ENCODE measurements at regions not wholly inside any gene's neighbourhood (a gene's known extent, or its start where the extent isn't known, plus 50 kb on each side); places are given as distances from the start of the nearest gene placed in this dataset.
"Not testable (repeated sequence)": the region's sequence is repeated elsewhere in the genome, so short reads cannot be mapped to it uniquely, and the experiment has no call there.

GRCh38 chr7:75511-75910 is 116.9 kb upstream of the FAM20C start:
- H3K9me3 ChIP-seq (ENCODE audit: control insufficient read depth, insufficient read depth, low read length); H3K27me3 ChIP-seq (ENCODE audit: control insufficient read depth, insufficient read depth, low read length); H3K4me3 ChIP-seq (ENCODE audit: low read depth, low read length); H3K36me3 ChIP-seq (ENCODE audit: control insufficient read depth, insufficient read depth, low read length); H3K4me1 ChIP-seq (ENCODE audit: control insufficient read depth, insufficient read depth, low read length); DNase-seq (ENCODE audit: low read depth in 4 of 6, low spot score in 6 of 6); H3K27ac ChIP-seq (ENCODE audit: low read depth, low read length): not testable (repeated sequence)
- WGBS (ENCODE audit: insufficient coverage) = 70% methylated on average over 2 of the region's 13 CpGs

GRCh38 chr7:76202-76601 is 116.2 kb upstream of the FAM20C start:
- H3K4me1 ChIP-seq (ENCODE audit: control insufficient read depth, insufficient read depth, low read length); H3K36me3 ChIP-seq (ENCODE audit: control insufficient read depth, insufficient read depth, low read length); H3K27ac ChIP-seq (ENCODE audit: low read depth, low read length); H3K9me3 ChIP-seq (ENCODE audit: control insufficient read depth, insufficient read depth, low read length); H3K4me3 ChIP-seq (ENCODE audit: low read depth, low read length); H3K27me3 ChIP-seq (ENCODE audit: control insufficient read depth, insufficient read depth, low read length); DNase-seq (ENCODE audit: low read depth in 4 of 6, low spot score in 6 of 6): not testable (repeated sequence)
- no CpG with 5 or more reads among the region's 11 CpGs for WGBS (ENCODE audit: insufficient coverage)

GRCh38 chr7:76829-77395 is 115.5 kb upstream of the FAM20C start:
- H3K27me3 ChIP-seq (ENCODE audit: control insufficient read depth, insufficient read depth, low read length); H3K4me1 ChIP-seq (ENCODE audit: control insufficient read depth, insufficient read depth, low read length); H3K4me3 ChIP-seq (ENCODE audit: low read depth, low read length); H3K9me3 ChIP-seq (ENCODE audit: control insufficient read depth, insufficient read depth, low read length); DNase-seq (ENCODE audit: low read depth in 4 of 6, low spot score in 6 of 6); H3K27ac ChIP-seq (ENCODE audit: low read depth, low read length); H3K36me3 ChIP-seq (ENCODE audit: control insufficient read depth, insufficient read depth, low read length): not testable (repeated sequence)
- 81% methylated on average over 3 of the region's 11 CpGs for WGBS (ENCODE audit: insufficient coverage)

GRCh38 chr7:78862-79261 is 113.5 kb upstream of the FAM20C start:
- WGBS (ENCODE audit: insufficient coverage) = no CpG with 5 or more reads among the region's 7 CpGs
- not testable (repeated sequence) for H3K36me3 ChIP-seq (ENCODE audit: control insufficient read depth, insufficient read depth, low read length); H3K27ac ChIP-seq (ENCODE audit: low read depth, low read length); DNase-seq (ENCODE audit: low read depth in 4 of 6, low spot score in 6 of 6); H3K4me3 ChIP-seq (ENCODE audit: low read depth, low read length); H3K27me3 ChIP-seq (ENCODE audit: control insufficient read depth, insufficient read depth, low read length); H3K9me3 ChIP-seq (ENCODE audit: control insufficient read depth, insufficient read depth, low read length)
- peaks cover 21% of the 10 kb centered on the region for H3K4me1 ChIP-seq (ENCODE audit: control insufficient read depth, insufficient read depth, low read length)

GRCh38 chr7:79400-80055 is 112.8 kb upstream of the FAM20C start:
- H3K4me1 ChIP-seq (ENCODE audit: control insufficient read depth, insufficient read depth, low read length) = peaks cover 27% of the 10 kb centered on the region
- 82% methylated on average over 4 of the region's 15 CpGs for WGBS (ENCODE audit: insufficient coverage)
- not testable (repeated sequence) for H3K27me3 ChIP-seq (ENCODE audit: control insufficient read depth, insufficient read depth, low read length); H3K4me3 ChIP-seq (ENCODE audit: low read depth, low read length); H3K27ac ChIP-seq (ENCODE audit: low read depth, low read length); DNase-seq (ENCODE audit: low read depth in 4 of 6, low spot score in 6 of 6); H3K9me3 ChIP-seq (ENCODE audit: control insufficient read depth, insufficient read depth, low read length); H3K36me3 ChIP-seq (ENCODE audit: control insufficient read depth, insufficient read depth, low read length)

- H3K36me3 ChIP-seq (ENCODE audit: control insufficient read depth, insufficient read depth, low read length) = peaks cover 3% of the 10 kb centered on the region
- H3K4me1 ChIP-seq (ENCODE audit: control insufficient read depth, insufficient read depth, low read length) = peaks cover 34% of the 10 kb centered on the region
- H3K27me3 ChIP-seq (ENCODE audit: control insufficient read depth, insufficient read depth, low read length) = peaks cover 2% of the 10 kb centered on the region
- 92% methylated on average over 28 of the region's 28 CpGs for WGBS (ENCODE audit: insufficient coverage)
- H3K4me3 ChIP-seq (ENCODE audit: low read depth, low read length) = no peak overlapping the region
- H3K27ac ChIP-seq (ENCODE audit: low read depth, low read length) = no peak overlapping the region
- no peak for DNase-seq (ENCODE audit: low read depth in 4 of 6, low spot score in 6 of 6)
- no peaks in the 10 kb centered on the region for H3K9me3 ChIP-seq (ENCODE audit: control insufficient read depth, insufficient read depth, low read length)
Measured at GRCh38 chr7:80259-81067, 111.9 kb upstream of the FAM20C start.

- peaks cover 3% of the 10 kb centered on the region for H3K36me3 ChIP-seq (ENCODE audit: control insufficient read depth, insufficient read depth, low read length)
Measured at GRCh38 chr7:81068-81925, 111.1 kb upstream of the FAM20C start.

GRCh38 chr7:81926-82756 is 110.2 kb upstream of the FAM20C start:
- no peaks in the 10 kb centered on the region for H3K9me3 ChIP-seq (ENCODE audit: control insufficient read depth, insufficient read depth, low read length)
- no peak overlapping the region for H3K27ac ChIP-seq (ENCODE audit: low read depth, low read length)
- DNase-seq (ENCODE audit: low read depth in 4 of 6, low spot score in 6 of 6) = no peak
- 74% methylated on average over 37 of the region's 39 CpGs for WGBS (ENCODE audit: insufficient coverage)
- peaks cover 51% of the 10 kb centered on the region for H3K4me1 ChIP-seq (ENCODE audit: control insufficient read depth, insufficient read depth, low read length)
- H3K27me3 ChIP-seq (ENCODE audit: control insufficient read depth, insufficient read depth, low read length) = peaks cover 2% of the 10 kb centered on the region
- peaks cover 3% of the 10 kb centered on the region for H3K36me3 ChIP-seq (ENCODE audit: control insufficient read depth, insufficient read depth, low read length)
- H3K4me3 ChIP-seq (ENCODE audit: low read depth, low read length) = no peak overlapping the region

More at GRCh38 chr7:81068-81925, 111.1 kb upstream of the FAM20C start:
- 76% methylated on average over 18 of the region's 23 CpGs for whole genome bisulfite sequencing (ENCODE audit: insufficient coverage)
- Histone ChIP-seq H3K4me1 (ENCODE audit: control insufficient read depth, insufficient read depth, low read length) (peaks cover 43% of the 10 kb centered on the region), H3K4me3 (ENCODE audit: low read depth, low read length) (no peak overlapping the region), H3K9me3 (ENCODE audit: control insufficient read depth, insufficient read depth, low read length) (no peaks in the 10 kb centered on the region), H3K27ac (ENCODE audit: low read depth, low read length) (no peak overlapping the region), H3K27me3 (ENCODE audit: control insufficient read depth, insufficient read depth, low read length) (peaks cover 2% of the 10 kb centered on the region)
- peak in 1 of 6 donors; percentile 58 for DNase-seq (ENCODE audit: low read depth in 4 of 6, low spot score in 6 of 6)

- WGBS (ENCODE audit: insufficient coverage) = 80% methylated on average over 2 of the region's 11 CpGs
- H3K27me3 ChIP-seq (ENCODE audit: control insufficient read depth, insufficient read depth, low read length) = peaks cover 2% of the 10 kb centered on the region
- no peak for DNase-seq (ENCODE audit: low read depth in 4 of 6, low spot score in 6 of 6)
- H3K4me1 ChIP-seq (ENCODE audit: control insufficient read depth, insufficient read depth, low read length) = peaks cover 57% of the 10 kb centered on the region
- peaks cover 3% of the 10 kb centered on the region for H3K36me3 ChIP-seq (ENCODE audit: control insufficient read depth, insufficient read depth, low read length)
- H3K9me3 ChIP-seq (ENCODE audit: control insufficient read depth, insufficient read depth, low read length) = no peaks in the 10 kb centered on the region
- H3K27ac ChIP-seq (ENCODE audit: low read depth, low read length) = no peak overlapping the region
- no peak overlapping the region for H3K4me3 ChIP-seq (ENCODE audit: low read depth, low read length)
Measured at GRCh38 chr7:82757-83155, 109.6 kb upstream of the FAM20C start.
